ENCODE measurements at regions not wholly inside any gene's neighbourhood (a gene's known extent, or its start where the extent isn't known, plus 50 kb on each side); places are given as distances from the start of the nearest gene placed in this dataset.

GRCh38 chr21:16863362-16863905 is 649.4 kb upstream of the CXADR start:
- no peak for TF ChIP-seq CTCF (IDR thresholded peaks at IDR 0.05; ENCODE audit: partially characterized antibody, unreplicated experiment)
- H3K9me3 Mint-ChIP-seq (ENCODE audit: unreplicated experiment) = no peaks in the 10 kb centered on the region
- H3K36me3 Mint-ChIP-seq (ENCODE audit: unreplicated experiment) = no peaks in the 10 kb centered on the region
- no peak for DNase-seq
- no peaks in the 10 kb centered on the region for H3K27me3 Mint-ChIP-seq (ENCODE audit: unreplicated experiment)
- no peaks in the 10 kb centered on the region for H3K4me1 Mint-ChIP-seq (ENCODE audit: low read depth, unreplicated experiment)
- H3K27ac Mint-ChIP-seq (ENCODE audit: unreplicated experiment) = no peak overlapping the region
- no peak overlapping the region for H3K4me3 Mint-ChIP-seq (ENCODE audit: unreplicated experiment)

GRCh38 chr21:16863908-16864307 is 648.9 kb upstream of the CXADR start:
- no peaks in the 10 kb centered on the region for H3K27me3 Mint-ChIP-seq (ENCODE audit: unreplicated experiment)
- DNase-seq = no peak
- no peak for TF ChIP-seq CTCF (IDR thresholded peaks at IDR 0.05; ENCODE audit: partially characterized antibody, unreplicated experiment)
- H3K9me3 Mint-ChIP-seq (ENCODE audit: unreplicated experiment) = no peaks in the 10 kb centered on the region
- no peak overlapping the region for H3K27ac Mint-ChIP-seq (ENCODE audit: unreplicated experiment)
- no peak overlapping the region for H3K4me3 Mint-ChIP-seq (ENCODE audit: unreplicated experiment)
- H3K4me1 Mint-ChIP-seq (ENCODE audit: low read depth, unreplicated experiment) = no peaks in the 10 kb centered on the region
- H3K36me3 Mint-ChIP-seq (ENCODE audit: unreplicated experiment) = no peaks in the 10 kb centered on the region

- no peaks in the 10 kb centered on the region for H3K27me3 Mint-ChIP-seq (ENCODE audit: unreplicated experiment)
- H3K27ac Mint-ChIP-seq (ENCODE audit: unreplicated experiment) = no peak overlapping the region
- no peak for DNase-seq
- H3K9me3 Mint-ChIP-seq (ENCODE audit: unreplicated experiment) = no peaks in the 10 kb centered on the region
- no peak for TF ChIP-seq CTCF (IDR thresholded peaks at IDR 0.05; ENCODE audit: partially characterized antibody, unreplicated experiment)
- H3K36me3 Mint-ChIP-seq (ENCODE audit: unreplicated experiment) = no peaks in the 10 kb centered on the region
- no peaks in the 10 kb centered on the region for H3K4me1 Mint-ChIP-seq (ENCODE audit: low read depth, unreplicated experiment)
- H3K4me3 Mint-ChIP-seq (ENCODE audit: unreplicated experiment) = no peak overlapping the region
Measured at GRCh38 chr21:16865632-16866031, 647.2 kb upstream of the CXADR start.

- H3K9me3 Mint-ChIP-seq (ENCODE audit: unreplicated experiment) = no peaks in the 10 kb centered on the region
- no peaks in the 10 kb centered on the region for H3K27me3 Mint-ChIP-seq (ENCODE audit: unreplicated experiment)
- H3K4me1 Mint-ChIP-seq (ENCODE audit: low read depth, unreplicated experiment) = no peaks in the 10 kb centered on the region
- H3K4me3 Mint-ChIP-seq (ENCODE audit: unreplicated experiment) = no peak overlapping the region
- TF ChIP-seq CTCF (IDR thresholded peaks at IDR 0.05; ENCODE audit: partially characterized antibody, unreplicated experiment) = no peak
- no peaks in the 10 kb centered on the region for H3K36me3 Mint-ChIP-seq (ENCODE audit: unreplicated experiment)
- no peak overlapping the region for H3K27ac Mint-ChIP-seq (ENCODE audit: unreplicated experiment)
- DNase-seq = no peak
Measured at GRCh38 chr21:16866851-16867250, 646.0 kb upstream of the CXADR start.

GRCh38 chr21:16870103-16870502 is 642.7 kb upstream of the CXADR start:
- Mint-ChIP-seq H3K4me3 (ENCODE audit: unreplicated experiment) (no peak overlapping the region), H3K4me1 (ENCODE audit: low read depth, unreplicated experiment) (peaks cover 6% of the 10 kb centered on the region), H3K27ac (ENCODE audit: unreplicated experiment) (no peak overlapping the region), H3K9me3 (ENCODE audit: unreplicated experiment) (no peaks in the 10 kb centered on the region), H3K36me3 (ENCODE audit: unreplicated experiment) (no peaks in the 10 kb centered on the region), H3K27me3 (ENCODE audit: unreplicated experiment) (no peaks in the 10 kb centered on the region)
- no peak for DNase-seq
- no peak for TF ChIP-seq CTCF (IDR thresholded peaks at IDR 0.05; ENCODE audit: partially characterized antibody, unreplicated experiment)

All from glutamatergic neuron (in vitro differentiated cells).